Activated naive CD4-positive, alpha-beta T cell treated with anti-CD3 and anti-CD28 coated beads, Interleukin-2, amount 50 U/mL, for 16 hours (primary cell): ENCODE measurements at regions not wholly inside any gene's neighbourhood (a gene's known extent, or its start where the extent isn't known, plus 50 kb on each side); places are given as distances from the start of the nearest gene placed in this dataset.
"Not testable (repeated sequence)": the region's sequence is repeated elsewhere in the genome, so short reads cannot be mapped to it uniquely, and the experiment has no call there.

ENCODE experiments used
- DNase-seq: peaks from one replicate; pipeline ENCODE4 v3.0.0-alpha.2; 2020

DNA sequence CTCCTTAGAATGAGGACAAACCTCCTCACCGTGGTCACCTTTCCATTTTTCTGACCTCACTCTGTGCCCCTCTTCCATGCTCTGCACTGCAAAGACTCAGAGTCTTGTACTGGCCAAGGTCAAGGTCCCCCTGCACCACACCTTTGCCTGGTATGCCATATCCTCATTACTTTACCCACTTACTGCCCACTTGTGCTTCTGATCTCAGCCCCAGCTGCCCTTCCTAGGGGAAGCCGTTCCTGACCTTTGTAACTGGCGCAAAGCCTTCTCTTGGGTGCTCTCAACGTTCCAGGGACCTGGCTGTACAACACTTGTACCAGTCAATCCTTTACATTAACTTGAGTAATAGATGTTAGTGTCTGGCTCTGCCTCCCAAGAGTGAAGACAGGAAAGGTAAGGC, 256.0 kb downstream of the SV2B start:
- no peak for DNase-seq

DNA sequence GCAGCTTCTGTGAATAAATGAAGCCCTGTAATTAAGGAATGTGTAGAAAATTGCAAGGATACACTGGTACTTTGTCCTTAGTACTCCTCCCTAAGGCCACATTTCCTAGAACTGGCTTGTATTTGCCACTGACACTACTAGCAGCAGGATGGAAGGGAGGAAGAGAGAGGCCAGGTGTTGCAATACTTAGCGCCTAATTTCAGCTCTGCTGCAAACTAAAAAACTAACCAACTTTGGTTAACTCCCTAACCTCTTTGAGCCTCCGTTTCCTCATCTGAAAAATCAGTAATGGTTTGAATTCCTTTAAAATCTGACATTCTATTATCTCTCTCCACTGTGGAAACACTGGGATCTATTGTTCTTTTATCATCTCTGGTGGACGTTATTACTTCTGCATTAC, 257.0 kb downstream of the SV2B start:
- DNase-seq: no peak

DNA sequence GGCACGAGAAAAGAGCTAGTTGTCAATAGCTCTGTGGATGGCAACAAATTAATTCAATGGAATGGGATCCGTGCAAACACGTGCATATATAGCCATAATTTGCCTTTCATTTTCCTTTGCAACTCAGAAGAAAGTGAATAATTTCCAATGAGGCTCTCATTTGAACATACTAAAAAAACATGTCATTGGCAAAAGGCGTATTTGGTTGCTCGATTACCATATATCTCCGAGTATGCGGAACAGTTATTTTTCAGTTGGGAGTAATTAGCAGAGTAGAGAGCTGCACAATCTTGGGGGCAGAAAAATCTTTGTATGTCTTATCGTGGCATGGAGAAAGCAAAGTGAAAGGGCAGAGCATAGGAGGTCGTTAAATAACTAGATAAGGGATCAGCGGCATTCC, 257.4 kb downstream of the SV2B start:
- no peak for DNase-seq

DNA sequence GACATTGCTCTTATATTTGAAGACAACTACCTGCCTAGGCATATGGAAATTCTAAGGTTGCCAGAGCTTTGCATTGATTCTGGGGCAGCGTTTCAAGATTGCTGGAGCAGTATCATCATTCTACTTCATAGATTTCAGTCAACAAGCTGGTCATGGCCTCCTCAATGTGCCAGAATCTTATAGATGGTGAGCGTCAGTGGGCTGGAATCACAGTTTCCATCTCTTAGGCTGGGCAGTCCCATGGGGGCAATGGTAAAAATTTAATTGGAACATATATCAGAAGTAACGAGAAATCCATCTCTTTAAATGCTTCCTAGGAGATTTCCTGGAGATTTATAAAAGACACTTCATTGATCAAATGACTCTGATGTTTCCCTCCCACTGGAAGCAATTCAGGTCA, 258.3 kb downstream of the SV2B start:
- no peak for DNase-seq

DNA sequence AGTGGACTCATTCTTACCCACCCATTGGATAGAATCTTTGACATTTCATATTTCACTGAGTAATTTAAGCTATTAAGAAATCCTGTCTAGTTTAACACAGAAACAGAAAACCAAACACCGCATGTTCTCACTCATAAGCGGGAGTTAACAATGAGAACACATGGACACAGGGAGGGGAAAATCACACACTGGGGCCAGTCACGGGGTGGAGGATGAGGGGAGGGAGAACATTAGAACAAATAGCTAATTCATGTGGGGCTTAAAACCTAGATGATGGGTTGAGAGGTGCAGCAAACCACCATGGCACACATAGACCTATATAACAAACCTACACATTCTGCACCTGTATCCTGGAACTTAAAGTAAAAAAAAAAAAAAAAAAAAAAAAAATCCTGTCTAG, 261.6 kb downstream of the SV2B start:
- not testable (repeated sequence) for DNase-seq

DNA sequence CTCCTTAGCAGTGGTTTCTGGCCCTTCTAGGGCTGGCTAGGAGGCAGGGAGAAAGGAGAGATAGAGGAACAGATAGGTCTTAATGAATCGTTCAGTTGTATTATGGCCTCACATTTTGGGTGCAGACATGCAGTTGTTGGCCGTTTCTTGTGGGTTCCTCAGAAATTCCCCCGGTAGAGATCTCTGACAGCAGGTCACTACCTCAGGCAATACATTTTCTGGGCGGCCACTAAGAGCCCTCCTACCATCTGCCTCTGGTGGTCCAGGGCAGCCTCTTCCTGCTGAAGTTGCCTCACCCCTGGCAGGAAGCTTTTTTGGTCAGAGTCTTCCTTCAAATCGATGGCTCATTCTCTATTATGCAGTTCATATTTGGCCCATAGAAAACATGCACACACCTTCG, 266.1 kb downstream of the SV2B start:
- no peak for DNase-seq

DNA sequence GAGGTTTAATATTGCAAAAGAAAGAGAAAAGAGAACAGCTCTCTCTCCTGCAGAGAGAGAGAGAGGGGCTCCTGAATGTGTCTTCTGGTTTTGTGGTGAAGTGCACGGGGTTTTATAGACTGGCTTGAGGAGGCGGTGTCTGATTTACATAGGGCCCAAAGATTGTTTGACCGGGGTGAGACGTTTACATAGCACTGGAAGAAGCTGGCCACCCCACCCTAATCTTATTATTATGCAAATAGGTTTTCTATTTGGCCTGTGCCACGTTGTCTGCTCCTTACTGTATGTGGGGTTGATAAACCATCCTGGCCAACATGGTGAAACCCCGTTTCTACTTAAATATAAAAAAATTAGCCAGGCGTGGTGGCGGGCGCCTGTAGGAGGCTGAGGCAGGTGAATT, 268.6 kb downstream of the SV2B start:
- no peak for DNase-seq

DNA sequence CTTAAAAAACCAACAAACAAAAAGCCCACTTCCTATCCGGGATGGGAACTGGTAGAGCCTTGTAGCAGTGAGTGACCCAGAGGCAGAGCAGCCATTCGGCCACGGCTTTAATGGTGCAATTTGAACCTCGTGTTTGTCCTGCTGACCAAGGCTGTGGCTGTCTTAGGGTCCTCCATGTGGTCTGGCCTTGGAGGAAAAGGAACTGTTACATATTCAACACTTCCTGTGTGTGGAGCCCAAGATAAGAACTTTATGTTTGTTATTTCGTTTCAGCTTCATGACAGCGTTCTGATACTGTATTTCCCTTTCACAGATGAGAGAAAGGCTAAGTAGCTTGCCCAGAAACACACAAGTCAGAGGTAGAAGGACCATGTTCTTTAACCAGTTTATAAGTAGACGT, 269.8 kb downstream of the SV2B start:
- DNase-seq: no peak

DNA sequence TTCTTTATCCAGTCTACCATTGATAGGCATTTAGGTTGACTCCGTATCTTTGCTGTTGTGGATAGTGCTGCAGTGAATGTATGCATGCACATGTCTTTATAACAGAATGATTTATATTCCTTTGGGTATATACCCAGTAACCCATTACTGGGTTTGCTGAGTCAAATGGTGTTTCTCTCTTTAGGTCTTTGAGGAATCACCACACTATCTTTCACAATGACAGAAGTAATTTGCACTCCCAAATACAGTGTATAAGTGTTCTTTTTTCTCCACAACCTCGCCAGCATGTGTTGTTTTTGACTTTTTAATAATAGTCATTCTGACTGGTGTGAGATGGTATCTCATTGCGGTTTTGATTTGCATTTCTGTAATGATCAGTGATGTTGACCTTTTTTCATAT, 271.3 kb downstream of the SV2B start:
- not testable (repeated sequence) for DNase-seq

DNA sequence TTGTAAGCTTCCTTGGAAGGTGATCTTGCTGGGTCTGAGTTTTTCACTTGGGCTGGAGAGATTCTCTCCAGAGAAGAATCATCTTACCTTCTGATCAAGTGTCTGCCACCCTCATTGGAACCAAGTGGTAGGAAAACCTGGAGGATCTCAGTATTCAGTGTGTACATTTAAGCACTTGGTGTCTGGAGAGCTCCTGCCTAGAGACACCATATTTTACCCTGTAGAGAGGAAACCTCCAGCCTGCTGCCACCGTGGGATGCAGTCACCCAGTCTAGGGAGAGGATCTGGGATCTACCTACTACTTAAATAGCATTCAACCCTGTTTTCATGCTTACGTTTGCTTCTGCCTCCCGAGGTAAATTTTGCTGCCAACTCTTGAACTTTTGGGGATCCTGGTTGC, 274.3 kb downstream of the SV2B start:
- DNase-seq: no peak

DNA sequence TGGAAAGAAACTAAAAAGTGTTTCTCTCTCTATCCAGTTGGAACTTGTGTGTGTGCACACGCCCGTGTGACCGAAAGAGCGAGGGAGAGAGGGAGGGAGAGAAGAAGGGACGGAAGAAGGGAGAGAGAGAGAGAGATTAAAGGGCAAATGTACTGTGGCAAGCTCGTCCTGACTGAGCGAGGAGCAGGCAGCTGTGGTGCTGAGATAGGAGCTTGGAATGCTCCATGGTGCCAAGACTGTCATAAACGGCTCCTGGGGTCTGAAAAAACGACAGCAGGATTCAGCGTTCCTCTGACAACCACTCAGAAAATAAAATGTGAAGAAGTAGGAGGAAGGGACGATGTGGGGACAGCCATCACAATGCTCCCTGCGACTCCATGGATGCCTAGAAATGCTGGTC, 276.0 kb downstream of the SV2B start:
- no peak for DNase-seq

DNA sequence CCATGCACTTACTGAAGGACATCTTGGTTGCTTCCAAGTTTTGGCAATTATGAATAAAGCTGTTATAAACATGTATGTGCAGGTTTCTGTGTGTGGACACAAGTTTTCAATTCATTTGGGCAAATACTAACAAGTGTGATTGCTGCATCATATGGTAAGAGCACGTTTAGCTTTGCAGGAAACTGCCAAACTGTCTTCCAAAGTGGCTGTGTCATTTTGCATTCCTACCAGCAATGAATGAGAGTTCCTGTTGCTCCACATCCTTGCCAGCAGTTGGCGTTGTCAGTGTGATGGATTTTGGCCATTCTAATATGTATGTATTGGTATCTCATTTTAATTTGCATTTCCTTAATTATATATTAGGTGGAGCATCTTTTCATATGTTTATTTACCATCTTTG, 280.1 kb downstream of the SV2B start:
- DNase-seq: no peak

DNA sequence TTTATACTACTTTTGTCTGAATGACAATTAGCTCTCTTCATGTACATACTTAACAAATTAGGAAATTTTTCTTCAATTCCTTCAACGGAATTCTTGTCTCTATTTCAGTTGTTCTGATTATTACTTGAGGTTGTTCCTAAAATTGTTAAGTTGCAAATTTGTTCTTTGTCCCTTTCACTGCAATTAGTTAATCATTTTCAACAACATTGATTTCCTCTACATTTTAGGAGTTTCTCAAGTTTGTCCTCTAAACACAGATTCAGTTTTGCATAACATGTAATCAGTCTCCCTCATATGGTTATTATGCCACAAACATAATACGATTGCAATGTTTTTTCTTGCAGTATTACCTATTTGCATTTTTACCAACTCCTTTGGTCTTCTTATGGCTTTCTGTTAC, 283.5 kb downstream of the SV2B start:
- no peak for DNase-seq

DNA sequence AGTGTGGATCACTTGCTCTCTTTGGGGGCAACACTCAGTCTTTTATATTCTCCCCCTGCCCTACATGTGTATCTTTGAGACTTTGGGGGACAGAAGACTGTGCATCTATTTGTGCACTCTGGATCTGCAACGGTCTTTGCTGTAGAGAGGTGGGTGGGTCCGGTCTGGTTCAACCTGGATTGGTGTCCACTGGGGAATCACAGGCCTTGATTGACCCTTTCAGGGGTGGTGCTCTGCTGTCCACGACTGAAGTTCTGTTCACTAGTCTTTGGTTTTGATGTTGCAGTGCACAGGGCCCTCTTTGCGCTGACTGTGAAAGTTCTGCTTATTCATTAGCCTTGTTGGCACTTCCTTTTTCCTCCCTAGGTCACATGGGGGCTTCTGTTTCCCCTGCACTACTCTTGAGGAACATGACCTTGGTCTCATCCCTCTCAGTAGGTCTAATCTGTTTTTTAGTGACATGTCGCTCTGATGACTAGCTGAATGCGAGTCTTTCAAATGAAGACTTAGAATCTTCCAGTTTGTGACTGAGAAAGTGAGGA, 284.2 kb downstream of the SV2B start:
- no peak for DNase-seq

DNA sequence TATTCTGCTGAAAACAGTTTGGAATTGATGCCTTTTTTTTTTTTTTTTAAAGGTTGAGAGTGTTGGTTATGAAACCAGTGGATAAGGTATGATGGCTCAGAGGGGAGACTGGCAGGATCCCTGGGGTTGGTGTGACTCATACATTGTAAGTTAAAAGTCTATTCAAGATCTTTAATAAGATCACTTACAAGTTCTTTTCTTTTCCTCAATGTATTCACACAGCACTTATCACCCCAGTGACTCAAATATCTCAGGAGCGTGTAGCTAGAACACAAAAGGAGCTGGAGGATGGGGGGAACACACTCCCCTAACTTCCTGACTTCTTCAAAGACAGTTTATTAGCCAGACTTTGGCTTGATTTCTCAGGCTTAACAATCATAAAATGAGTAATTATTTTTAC, 285.3 kb downstream of the SV2B start:
- DNase-seq: no peak

DNA sequence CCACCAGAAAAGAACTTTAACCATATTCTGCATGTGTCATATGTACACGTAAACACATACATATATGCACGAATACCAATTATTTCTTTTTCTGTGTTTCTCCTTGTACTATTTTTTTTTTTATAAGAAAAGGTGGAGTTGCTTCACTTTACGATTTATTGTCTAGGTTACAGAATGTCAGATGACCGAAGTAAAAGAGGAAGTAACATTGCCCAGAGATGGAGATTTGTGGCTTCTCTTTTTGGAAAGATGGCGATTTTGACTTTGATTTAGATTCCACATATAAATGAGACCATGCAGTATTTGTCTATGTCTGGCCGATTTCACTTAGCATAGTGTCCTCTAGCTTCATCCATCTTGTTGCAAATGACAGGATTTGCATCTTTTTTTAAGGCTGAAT, 293.1 kb downstream of the SV2B start:
- DNase-seq: no peak

DNA sequence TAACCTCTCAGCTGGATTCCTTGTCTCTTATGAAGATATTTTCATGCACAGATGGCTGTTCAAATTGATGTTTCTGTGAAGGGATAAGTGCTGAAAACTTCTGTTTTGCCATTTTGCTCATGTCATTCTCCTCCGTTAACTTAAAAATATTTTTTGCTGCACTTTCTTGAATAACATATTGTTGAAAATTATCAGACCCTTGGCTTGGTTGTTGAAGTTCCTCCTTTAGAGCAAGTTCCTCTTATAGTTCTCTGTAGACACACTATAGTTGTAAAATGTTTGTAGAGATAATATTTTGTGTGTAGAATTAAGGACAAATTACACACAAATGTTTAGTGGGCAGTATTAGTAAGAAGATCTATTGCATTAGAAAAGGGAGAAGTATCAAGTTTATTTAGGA, 300.4 kb downstream of the SV2B start:
- no peak for DNase-seq

DNA sequence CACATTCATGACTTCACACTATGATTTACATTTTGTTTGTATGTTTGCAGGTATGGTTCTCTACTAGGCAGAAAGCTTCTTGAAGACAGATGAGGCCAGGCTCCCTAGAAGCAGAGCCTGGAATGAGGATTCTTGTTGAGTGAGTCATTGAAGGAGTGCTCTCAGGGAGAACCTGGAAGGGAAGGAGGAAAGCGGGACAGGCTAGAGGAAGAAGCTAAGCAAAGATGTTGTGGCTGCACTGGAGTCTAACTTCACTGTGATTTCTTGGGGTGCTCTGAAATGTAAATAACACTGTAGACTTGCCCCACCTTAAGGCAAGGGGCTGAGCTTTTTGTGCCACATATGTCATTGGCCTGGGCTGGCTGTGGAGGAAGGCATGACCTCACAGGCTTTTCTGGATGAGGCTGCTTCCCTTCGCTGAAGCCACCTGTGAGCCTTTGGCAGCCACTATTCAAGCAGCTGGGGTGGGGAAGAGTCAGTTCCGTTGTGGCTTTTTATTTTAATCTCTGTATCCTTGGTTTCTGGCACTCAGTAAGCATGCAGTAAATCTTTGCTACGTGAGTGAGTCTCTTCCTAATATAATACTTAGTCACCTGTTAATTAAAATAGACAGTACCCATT, 307.3 kb downstream of the SV2B start:
- no peak for DNase-seq

DNA sequence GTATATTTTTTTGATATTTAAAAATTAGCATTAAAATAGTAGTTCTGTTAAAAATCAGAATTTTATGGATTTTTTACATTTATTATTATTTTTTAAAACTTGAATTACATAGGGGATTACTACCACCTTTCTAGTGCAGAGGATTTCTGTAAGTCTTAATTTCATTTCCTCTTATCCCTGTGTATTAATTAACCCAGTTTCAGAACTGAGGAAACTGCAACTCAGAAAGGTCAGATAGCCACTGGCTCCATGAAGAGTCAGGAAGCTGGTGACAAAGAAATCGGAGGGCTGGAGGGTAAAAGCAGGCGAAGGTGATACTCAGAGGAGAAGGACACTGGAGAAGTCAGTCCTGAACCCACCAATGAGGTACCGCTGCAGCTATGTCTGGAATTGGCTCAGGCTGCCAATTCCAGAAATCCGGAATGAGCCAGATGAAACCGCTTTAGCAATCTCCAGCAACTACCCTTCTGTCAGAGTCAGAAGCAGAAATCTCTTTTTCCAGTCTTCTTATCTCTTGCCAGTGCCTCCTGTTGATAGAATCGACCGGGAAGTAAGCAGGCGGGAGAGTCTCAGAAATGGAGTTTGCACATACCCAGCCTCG, 308.5 kb downstream of the SV2B start:
- no peak for DNase-seq

DNA sequence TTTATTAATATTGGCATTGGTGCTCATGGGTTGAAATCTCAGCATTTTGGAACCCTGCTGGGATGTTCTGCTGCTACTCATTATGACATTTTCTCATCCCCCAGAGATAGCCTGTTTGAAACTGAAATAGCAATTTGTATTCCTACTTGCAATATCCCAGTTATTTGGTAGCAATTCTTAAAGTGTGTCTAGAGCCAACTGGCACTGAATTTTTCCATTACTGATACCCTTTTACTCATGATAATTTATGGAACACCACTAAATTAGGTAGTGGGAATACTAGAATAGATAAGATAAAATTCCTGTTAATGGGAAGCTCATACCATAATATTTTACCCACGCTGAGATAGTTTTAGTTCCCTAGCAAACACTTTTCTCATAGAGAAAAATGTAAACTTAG, 309.3 kb downstream of the SV2B start:
- DNase-seq: no peak

DNA sequence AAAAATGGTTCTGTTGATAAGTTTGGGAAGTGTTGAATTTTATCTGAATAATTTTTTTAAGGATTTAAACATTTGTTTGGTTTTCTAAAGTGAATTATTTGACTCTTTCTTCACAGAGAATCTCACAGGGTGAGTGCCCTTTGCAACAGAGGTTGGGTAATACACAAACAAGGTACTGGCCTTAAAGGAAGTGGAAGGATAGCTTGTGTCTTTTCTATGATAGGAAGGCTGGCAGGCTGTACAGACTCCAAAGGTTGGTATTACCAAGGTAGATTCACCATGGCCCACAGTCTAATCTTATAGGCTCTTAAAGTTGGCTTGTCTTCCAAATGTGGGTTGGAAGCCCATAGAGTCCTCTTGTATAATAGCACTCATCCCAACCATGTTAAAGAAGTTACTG, 311.5 kb downstream of the SV2B start:
- no peak for DNase-seq

DNA sequence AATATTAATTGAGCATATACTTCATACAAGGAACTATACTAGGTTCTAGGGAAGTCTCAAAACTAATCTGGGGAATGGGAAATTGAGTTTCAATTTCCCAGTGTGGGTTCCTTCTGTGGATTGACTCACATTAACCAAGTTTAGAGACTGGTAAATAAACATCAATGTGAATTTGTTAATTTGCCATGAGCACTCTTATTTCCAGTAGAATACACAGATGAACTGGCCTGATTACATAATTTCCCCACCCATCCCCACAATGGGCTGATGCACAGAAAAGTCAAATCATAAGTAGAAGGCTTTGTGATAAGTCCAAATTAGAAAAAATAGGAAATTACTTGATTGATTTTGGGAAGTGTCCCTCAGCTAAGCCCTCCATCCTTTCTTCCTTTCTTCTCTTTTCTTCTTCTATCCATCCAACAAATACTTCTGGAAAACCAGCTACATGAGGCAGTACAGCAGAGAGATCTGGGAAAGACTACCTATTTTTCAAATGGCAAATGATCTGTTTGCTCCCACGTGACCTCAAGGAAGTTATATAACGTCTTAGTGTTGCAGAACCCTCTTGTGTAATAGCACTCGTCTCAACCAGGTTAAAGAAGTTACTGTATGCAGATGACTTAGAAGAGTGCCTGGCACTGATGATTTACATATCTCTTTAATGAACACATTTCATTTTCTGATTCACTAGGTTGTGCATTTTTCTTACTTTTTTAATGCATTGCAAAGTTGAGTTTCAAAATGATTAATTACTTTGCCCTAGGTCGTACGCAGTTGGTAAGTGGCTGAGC, 312.3 kb downstream of the SV2B start:
- no peak for DNase-seq

DNA sequence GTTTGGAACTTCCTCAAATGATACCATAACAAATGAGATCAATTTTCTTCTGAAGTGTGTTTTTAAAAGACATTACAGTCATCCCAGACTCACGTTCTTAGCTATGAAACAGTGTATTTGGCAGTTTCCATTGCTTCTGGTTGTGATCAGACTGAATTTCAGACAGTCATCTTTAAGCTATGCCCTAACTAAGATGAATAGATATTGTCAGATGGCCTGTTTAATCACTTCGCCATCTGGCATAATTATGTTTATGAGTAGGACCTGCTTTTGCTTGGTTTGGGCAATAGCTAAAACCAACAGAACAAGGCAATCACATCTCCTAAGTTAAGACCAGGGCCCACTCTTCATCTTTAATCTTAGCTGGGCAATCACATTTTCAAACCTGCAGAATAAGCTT, 313.1 kb downstream of the SV2B start:
- DNase-seq: no peak

DNA sequence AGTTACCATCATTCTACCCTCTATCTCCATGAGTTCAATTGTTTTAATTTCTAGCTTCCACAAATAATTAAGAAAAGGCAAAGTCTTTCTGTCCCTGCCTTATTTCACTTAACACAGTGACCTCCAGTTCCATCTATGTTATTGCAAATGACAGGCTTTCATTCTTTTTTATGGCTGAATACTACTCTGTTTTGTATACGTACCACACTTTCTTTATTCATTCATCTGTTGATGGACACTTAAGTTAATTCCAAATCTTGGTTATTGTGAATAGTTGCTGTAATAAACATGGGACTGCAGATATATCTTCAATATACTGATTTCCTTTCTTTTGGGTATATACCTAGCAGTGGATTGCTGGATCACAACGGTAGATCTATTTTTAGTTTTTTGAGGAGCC, 314.1 kb downstream of the SV2B start:
- no peak for DNase-seq
